ENCODE measurements at regions not wholly inside any gene's neighbourhood (a gene's known extent, or its start where the extent isn't known, plus 50 kb on each side); places are given as distances from the start of the nearest gene placed in this dataset.
"Not testable (repeated sequence)": the region's sequence is repeated elsewhere in the genome, so short reads cannot be mapped to it uniquely, and the experiment has no call there.

- not testable (repeated sequence) for TF ChIP-seq CTCF (IDR thresholded peaks at IDR 0.05); NR2C2 (CRISPR knock-in tag; IDR thresholded peaks at IDR 0.05); PRDM15 (CRISPR knock-in tag; IDR thresholded peaks at IDR 0.05); ZNF263 (CRISPR knock-in tag; IDR thresholded peaks at IDR 0.05; ENCODE audit: low read depth); JUN (CRISPR knock-in tag; IDR thresholded peaks at IDR 0.05); RORB (CRISPR knock-in tag; IDR thresholded peaks at IDR 0.05); HMGXB4 (CRISPR knock-in tag; IDR thresholded peaks at IDR 0.05); ZNF121 (CRISPR knock-in tag; IDR thresholded peaks at IDR 0.05); USF2 (CRISPR knock-in tag; IDR thresholded peaks at IDR 0.05)
Observed at GRCh38 chr5:91566012-91566411, 182.9 kb upstream of the ARRDC3 start.
